ENCODE measurements at regions not wholly inside any gene's neighbourhood (a gene's known extent, or its start where the extent isn't known, plus 50 kb on each side); places are given as distances from the start of the nearest gene placed in this dataset.
"Not testable (repeated sequence)": the region's sequence is repeated elsewhere in the genome, so short reads cannot be mapped to it uniquely, and the experiment has no call there.

GRCh38 chr6:27854421-27854820, 57.8 kb downstream of the OR2B2 start:
- no peaks in the 10 kb centered on the region for H3K36me3 Mint-ChIP-seq (ENCODE audit: insufficient read depth)
- no peaks in the 10 kb centered on the region for H3K27me3 Mint-ChIP-seq
- H3K4me1 Mint-ChIP-seq (ENCODE audit: low read depth), result no peaks in the 10 kb centered on the region
- TF ChIP-seq, protein P1, sequence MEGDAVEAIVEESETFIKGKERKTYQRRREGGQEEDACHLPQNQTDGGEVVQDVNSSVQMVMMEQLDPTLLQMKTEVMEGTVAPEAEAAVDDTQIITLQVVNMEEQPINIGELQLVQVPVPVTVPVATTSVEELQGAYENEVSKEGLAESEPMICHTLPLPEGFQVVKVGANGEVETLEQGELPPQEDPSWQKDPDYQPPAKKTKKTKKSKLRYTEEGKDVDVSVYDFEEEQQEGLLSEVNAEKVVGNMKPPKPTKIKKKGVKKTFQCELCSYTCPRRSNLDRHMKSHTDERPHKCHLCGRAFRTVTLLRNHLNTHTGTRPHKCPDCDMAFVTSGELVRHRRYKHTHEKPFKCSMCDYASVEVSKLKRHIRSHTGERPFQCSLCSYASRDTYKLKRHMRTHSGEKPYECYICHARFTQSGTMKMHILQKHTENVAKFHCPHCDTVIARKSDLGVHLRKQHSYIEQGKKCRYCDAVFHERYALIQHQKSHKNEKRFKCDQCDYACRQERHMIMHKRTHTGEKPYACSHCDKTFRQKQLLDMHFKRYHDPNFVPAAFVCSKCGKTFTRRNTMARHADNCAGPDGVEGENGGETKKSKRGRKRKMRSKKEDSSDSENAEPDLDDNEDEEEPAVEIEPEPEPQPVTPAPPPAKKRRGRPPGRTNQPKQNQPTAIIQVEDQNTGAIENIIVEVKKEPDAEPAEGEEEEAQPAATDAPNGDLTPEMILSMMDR (IDR thresholded peaks at IDR 0.05; ENCODE audit: unreplicated experiment), result no peak
- no peak overlapping the region for H3K27ac Mint-ChIP-seq
- H3K4me3 Mint-ChIP-seq (ENCODE audit: low read depth), result no peak overlapping the region
- H3K9me3 Mint-ChIP-seq (ENCODE audit: low read depth), result no peaks in the 10 kb centered on the region
- no peak for DNase-seq (ENCODE audit: low spot score, unreplicated experiment)

- H3K27me3 Mint-ChIP-seq, result no peaks in the 10 kb centered on the region
- TF ChIP-seq, protein P1 (IDR thresholded peaks at IDR 0.05; ENCODE audit: unreplicated experiment), result no peak
- no peak for DNase-seq (ENCODE audit: low spot score, unreplicated experiment)
- no peak overlapping the region for H3K4me3 Mint-ChIP-seq (ENCODE audit: low read depth)
- H3K27ac Mint-ChIP-seq, result no peak overlapping the region
- H3K9me3 Mint-ChIP-seq (ENCODE audit: low read depth), result no peaks in the 10 kb centered on the region
- no peaks in the 10 kb centered on the region for H3K4me1 Mint-ChIP-seq (ENCODE audit: low read depth)
- no peaks in the 10 kb centered on the region for H3K36me3 Mint-ChIP-seq (ENCODE audit: insufficient read depth)
Observed at GRCh38 chr6:27851440-27851839, 60.8 kb downstream of the OR2B2 start.

DNA sequence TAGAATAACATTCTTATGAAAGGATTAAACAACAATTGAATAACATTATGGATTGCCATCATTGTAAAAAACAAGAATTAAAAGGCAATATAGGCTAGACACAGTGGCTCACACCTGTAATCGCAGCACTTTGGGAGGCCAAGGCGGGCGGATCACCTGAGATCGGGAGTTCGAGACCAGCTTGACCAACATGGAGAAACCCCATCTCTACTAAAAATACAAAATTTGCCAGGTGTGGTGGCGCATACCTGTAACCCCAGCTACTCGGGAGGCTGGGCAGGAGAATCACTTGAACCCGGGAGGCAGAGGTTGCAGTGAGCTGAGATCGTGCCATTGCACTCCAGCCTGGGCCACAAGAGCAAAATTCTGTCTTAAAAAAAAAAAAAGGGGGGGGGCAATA, 63.2 kb downstream of the OR2B2 start:
- H3K9me3 Mint-ChIP-seq (ENCODE audit: low read depth); H3K27me3 Mint-ChIP-seq; H3K4me1 Mint-ChIP-seq (ENCODE audit: low read depth): not testable (repeated sequence)

GRCh38 chr6:27847706-27848105, 64.5 kb downstream of the OR2B2 start:
- Mint-ChIP-seq H3K36me3 (ENCODE audit: insufficient read depth) (peaks cover 1% of the 10 kb centered on the region), H3K4me3 (ENCODE audit: low read depth) (no peak overlapping the region), H3K27me3 (no peaks in the 10 kb centered on the region), H3K9me3 (ENCODE audit: low read depth) (no peaks in the 10 kb centered on the region), H3K4me1 (ENCODE audit: low read depth) (no peaks in the 10 kb centered on the region), H3K27ac (no peak overlapping the region)
- TF ChIP-seq, protein P1 (IDR thresholded peaks at IDR 0.05; ENCODE audit: unreplicated experiment), result no peak
- no peak for DNase-seq (ENCODE audit: low spot score, unreplicated experiment)

More for the DNA sequence above, 63.2 kb downstream of the OR2B2 start:
- H3K4me3 Mint-ChIP-seq (ENCODE audit: low read depth); H3K36me3 Mint-ChIP-seq (ENCODE audit: insufficient read depth); H3K27ac Mint-ChIP-seq; DNase-seq (ENCODE audit: low spot score, unreplicated experiment): not testable (repeated sequence)

DNA sequence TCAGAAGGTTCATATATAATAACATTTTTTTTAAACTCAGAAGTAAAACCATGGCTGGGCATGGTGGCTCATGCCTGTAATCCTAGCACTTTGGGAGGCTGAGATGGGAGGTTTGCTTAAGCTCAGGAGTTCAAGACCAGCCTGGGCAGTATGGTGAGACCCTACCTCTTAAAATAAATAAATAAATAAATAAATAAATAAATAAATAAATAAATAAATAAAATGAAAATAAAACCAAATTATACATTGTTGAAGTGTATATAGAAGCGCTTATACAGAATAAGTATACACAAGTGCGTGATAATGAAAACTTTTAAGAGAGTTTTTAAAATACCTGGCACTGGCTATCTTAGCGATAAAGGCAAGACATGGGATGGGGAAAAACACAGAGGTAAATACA, 71.6 kb downstream of the OR2B2 start:
- Mint-ChIP-seq H3K36me3 (ENCODE audit: insufficient read depth) (no peaks in the 10 kb centered on the region), H3K4me3 (ENCODE audit: low read depth) (no peak overlapping the region), H3K27me3 (no peaks in the 10 kb centered on the region), H3K9me3 (ENCODE audit: low read depth) (no peaks in the 10 kb centered on the region), H3K27ac (no peak overlapping the region), H3K4me1 (ENCODE audit: low read depth) (peaks cover 11% of the 10 kb centered on the region)
- TF ChIP-seq, protein P1 (IDR thresholded peaks at IDR 0.05; ENCODE audit: unreplicated experiment), result no peak
- DNase-seq (ENCODE audit: low spot score, unreplicated experiment), result no peak

GRCh38 chr6:27839626-27840475, 72.3 kb downstream of the OR2B2 start:
- Mint-ChIP-seq H3K27me3 (no peaks in the 10 kb centered on the region), H3K4me1 (ENCODE audit: low read depth) (peaks cover 16% of the 10 kb centered on the region), H3K27ac (no peak overlapping the region), H3K4me3 (ENCODE audit: low read depth) (no peak overlapping the region), H3K9me3 (ENCODE audit: low read depth) (no peaks in the 10 kb centered on the region), H3K36me3 (ENCODE audit: insufficient read depth) (no peaks in the 10 kb centered on the region)
- TF ChIP-seq, protein P1 (IDR thresholded peaks at IDR 0.05; ENCODE audit: unreplicated experiment), result no peak
- DNase-seq (ENCODE audit: low spot score, unreplicated experiment), result no peak

Data from progenitor cell of endocrine pancreas (in vitro differentiated cells).